ENCODE measurements at regions not wholly inside any gene's neighbourhood (a gene's known extent, or its start where the extent isn't known, plus 50 kb on each side); places are given as distances from the start of the nearest gene placed in this dataset.
"Not testable (repeated sequence)": the region's sequence is repeated elsewhere in the genome, so short reads cannot be mapped to it uniquely, and the experiment has no call there.

- not testable (repeated sequence) for TF ChIP-seq CTCF (conservative IDR thresholded peaks at IDR 0.05 in 1 of 2, IDR thresholded peaks at IDR 0.05 in 1 of 2; ENCODE audit: low read depth in 1 of 2, low read length in 2 of 2); EZH2 (IDR thresholded peaks at IDR 0.05; ENCODE audit: low read length, missing control alignments)
Measured at GRCh38 chr20:29093958-29094357, 2163.5 kb upstream of the DEFB115 start.
